CD4-positive, alpha-beta T cell (primary cell): ENCODE measurements at regions not wholly inside any gene's neighbourhood (a gene's known extent, or its start where the extent isn't known, plus 50 kb on each side); places are given as distances from the start of the nearest gene placed in this dataset.

Source experiments
- ATAC-seq: fragments of 200-7000 bp; cut with Tn5 transposase; one replicate; pipeline ENCODE4 v1.10.0; 2022; ENCODE audit warnings: mild to moderate bottlenecking; ENCODE audit not compliant: poor library complexity
- CTCF ChIA-PET: fragments of 350-600 bp; sonication (Branson Sonifier 250); formaldehyde crosslinking; loops from one replicate; lab custom pipeline; 2021; ENCODE audit warnings: antibody characterized with exemption, inconsistent platforms; lab: Charles Lee
- POLR2A ChIA-PET: fragments of 350-600 bp; sonication (Branson Sonifier 250); formaldehyde crosslinking; loops from one replicate; lab custom pipeline; 2021; ENCODE audit warnings: antibody characterized with exemption, inconsistent platforms; lab: Charles Lee
- DNase-seq, 14 experiments: peaks; one replicate each; pipeline ENCODE4 v3.0.0-alpha.2; 2013 to 2020; ENCODE audit warnings: mixed read lengths in 2 of 14
- H3K27ac ChIP-seq, 2 donors: one replicate each; pipeline versions ENCODE4 v1.5.1 to v1.7.0; 2013; ENCODE audit warnings: low read length in 2 of 2, low read depth in 1 of 2, mild to moderate bottlenecking in 1 of 2
- H3K27me3 ChIP-seq, 2 experiments: 1 replicate in 1 of 2; 2 replicates in 1 of 2; pipeline versions ENCODE4 v1.6.1 to v1.7.0; 2013; ENCODE audit warnings: low read length in 2 of 2, control low read depth in 1 of 2, mild to moderate bottlenecking in 1 of 2, moderate library complexity in 1 of 2; ENCODE audit not compliant: insufficient read depth in 2 of 2, control insufficient read depth in 1 of 2
- H3K36me3 ChIP-seq: one replicate; pipeline ENCODE4 v1.6.1; 2013; ENCODE audit warnings: low read length, control low read depth; ENCODE audit not compliant: insufficient read depth
- H3K4me1 ChIP-seq: one replicate; pipeline ENCODE4 v1.6.1; 2013; ENCODE audit warnings: low read length, control low read depth; ENCODE audit not compliant: insufficient read depth
- H3K4me3 ChIP-seq: one replicate; pipeline ENCODE4 v1.5.1; 2013; ENCODE audit warnings: mild to moderate bottlenecking, low read length, moderate library complexity
- H3K9me3 ChIP-seq, 2 experiments: 1 replicate in 1 of 2; 2 replicates in 1 of 2; pipeline versions ENCODE4 v1.6.1 to v1.7.0; 2013; ENCODE audit warnings: low read length in 2 of 2, mild to moderate bottlenecking in 2 of 2, control low read depth in 1 of 2, moderate library complexity in 1 of 2; ENCODE audit not compliant: control insufficient read depth in 1 of 2, insufficient read depth in 1 of 2
- H3K27ac Mint-ChIP-seq: one replicate; pipeline ENCODE4 v1.8.0; 2020; ENCODE audit warnings: mixed read lengths
- H3K27me3 Mint-ChIP-seq: one replicate; pipeline ENCODE4 v1.8.0; 2021; ENCODE audit warnings: mixed read lengths
- H3K36me3 Mint-ChIP-seq: one replicate; pipeline ENCODE4 v1.8.0; 2021; ENCODE audit warnings: low read depth, mixed read lengths
- H3K4me1 Mint-ChIP-seq: one replicate; pipeline ENCODE4 v1.8.0; 2021; ENCODE audit warnings: low read depth, mixed read lengths
- H3K4me3 Mint-ChIP-seq: one replicate; pipeline ENCODE4 v1.8.0; 2020; ENCODE audit warnings: mild to moderate bottlenecking, mixed read lengths
- H3K9me3 Mint-ChIP-seq: one replicate; pipeline ENCODE4 v1.8.0; 2020; ENCODE audit warnings: mixed read lengths
- CTCF ChIP-seq: fragments of 200-600 bp; IDR thresholded peaks from one replicate; pipeline ENCODE4 v1.8.0; 2022; ENCODE audit warnings: antibody characterized with exemption, mild to moderate bottlenecking
- intact Hi-C, 2 experiments: fragments of 100-400 bp; cut with DNase I in 1 of 2; cut with micrococcal nuclease in 1 of 2; formaldehyde crosslinking; loops; one replicate each; pipeline versions ENCODE4 v1.15.1 to v1.9.0; 2023 to 2025; cut with DNase I, micrococcal nuclease

DNA sequence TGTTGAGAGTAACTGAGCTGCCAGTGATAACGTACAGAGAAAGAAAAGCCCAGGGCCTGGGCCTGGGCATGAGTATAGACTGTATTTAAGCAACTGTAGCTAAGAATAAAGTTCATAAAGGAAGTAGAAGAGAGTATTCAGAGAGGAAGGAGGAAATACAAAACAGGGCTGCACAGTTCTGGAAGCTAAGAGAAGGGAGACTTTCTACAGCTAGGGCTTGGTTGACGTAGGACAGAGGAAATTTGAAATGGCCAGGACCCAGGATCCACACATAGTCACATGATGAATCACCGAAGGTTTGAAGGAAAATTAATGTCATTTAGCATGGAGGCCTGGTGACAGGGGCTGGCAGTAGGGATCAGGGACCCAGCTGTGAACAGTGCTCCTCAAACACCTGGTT lies 66.7 kb downstream of the ARL4A start:
- Histone ChIP-seq H3K27ac (no peak overlapping the region), H3K36me3 (no peaks in the 10 kb centered on the region), H3K27me3 (no peaks in the 10 kb centered on the region), H3K4me1 (no peaks in the 10 kb centered on the region), H3K4me3 (no peak overlapping the region), H3K9me3 (no peaks in the 10 kb centered on the region)
- Mint-ChIP-seq H3K27me3 (no peaks in the 10 kb centered on the region), H3K36me3 (no peaks in the 10 kb centered on the region), H3K9me3 (no peaks in the 10 kb centered on the region), H3K4me1 (no peaks in the 10 kb centered on the region), H3K4me3 (no peak overlapping the region), H3K27ac (no peak overlapping the region)
- ChIA-PET CTCF (interaction anchor here (0.7 to 1.0 kb wide), 2 partner anchors 14 to 79 kb away, joined by 3 read pairs; no protein-coding TSS in a partner anchor), POLR2A (no interaction called here)
- intact Hi-C loops = no loop called here
- TF ChIP-seq CTCF = no peak
- DNase-seq (no peak), ATAC-seq (no peak)

- H3K27ac ChIP-seq = no peak overlapping the region
- TF ChIP-seq CTCF = no peak
- no peak overlapping the region for H3K4me3 ChIP-seq
- ATAC-seq (no peak), DNase-seq (no peak)
- H3K36me3 ChIP-seq = no peaks in the 10 kb centered on the region
- no peaks in the 10 kb centered on the region for H3K9me3 Mint-ChIP-seq
- H3K27ac Mint-ChIP-seq = no peak overlapping the region
- ChIA-PET CTCF (interaction anchor here (1.4 kb wide), 1 partner anchor 70 kb away, joined by 3 read pairs; no protein-coding TSS in a partner anchor), POLR2A (no interaction called here)
- H3K4me1 ChIP-seq = no peaks in the 10 kb centered on the region
- H3K4me3 Mint-ChIP-seq = no peak overlapping the region
- no peaks in the 10 kb centered on the region for H3K4me1 Mint-ChIP-seq
- H3K9me3 ChIP-seq = no peaks in the 10 kb centered on the region
- no peaks in the 10 kb centered on the region for H3K27me3 ChIP-seq
- intact Hi-C loops = loop anchor here in 1 of 2 experiments (5.0 kb wide), 1 partner anchor 50 kb away; no protein-coding TSS in a partner anchor
- no peaks in the 10 kb centered on the region for H3K36me3 Mint-ChIP-seq
- H3K27me3 Mint-ChIP-seq = no peaks in the 10 kb centered on the region
Observed at GRCh38 chr7:12756821-12757220, 69.4 kb downstream of the ARL4A start.

- Histone ChIP-seq H3K4me3 (no peak overlapping the region), H3K27ac (no peak overlapping the region), H3K36me3 (no peaks in the 10 kb centered on the region), H3K27me3 (no peaks in the 10 kb centered on the region), H3K9me3 (no peaks in the 10 kb centered on the region), H3K4me1 (no peaks in the 10 kb centered on the region)
- Mint-ChIP-seq H3K4me3 (no peak overlapping the region), H3K27ac (no peak overlapping the region), H3K27me3 (no peaks in the 10 kb centered on the region), H3K4me1 (no peaks in the 10 kb centered on the region), H3K9me3 (no peaks in the 10 kb centered on the region), H3K36me3 (no peaks in the 10 kb centered on the region)
- ChIA-PET CTCF (no interaction called here), POLR2A (no interaction called here)
- no peak for TF ChIP-seq CTCF
- ATAC-seq (no peak), DNase-seq (no peak)
- intact Hi-C loops = loop anchor here in 1 of 2 experiments (5.0 kb wide), 1 partner anchor 50 kb away; no protein-coding TSS in a partner anchor
Observed at GRCh38 chr7:12757443-12757842, 70.0 kb downstream of the ARL4A start.
